ENCODE measurements at regions not wholly inside any gene's neighbourhood (a gene's known extent, or its start where the extent isn't known, plus 50 kb on each side); places are given as distances from the start of the nearest gene placed in this dataset.

DNA sequence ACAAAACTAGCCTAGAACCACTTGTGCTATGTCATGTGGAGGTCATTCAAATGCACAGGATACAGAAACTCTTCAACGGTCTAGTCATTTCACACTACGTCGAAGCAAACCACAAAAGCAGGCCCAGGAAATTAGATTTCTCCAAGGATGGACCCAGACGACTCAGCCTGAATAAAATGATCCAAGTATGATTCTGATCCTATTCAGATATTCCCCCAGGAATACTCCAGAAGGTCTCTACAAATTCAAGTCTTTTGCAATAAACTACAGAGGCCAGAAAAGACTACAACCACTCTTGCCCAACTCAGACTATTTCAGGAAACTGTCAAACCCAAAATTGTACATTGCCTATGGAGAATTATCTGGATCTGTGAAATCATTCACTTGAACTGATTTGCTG is 422.5 kb downstream of the METTL4 start:
- H4K91ac ChIP-seq (ENCODE audit: low read depth, low read length, poor library complexity): no peak overlapping the region
- no peak overlapping the region for H2AK5ac ChIP-seq (ENCODE audit: low read depth, low read length)

DNA sequence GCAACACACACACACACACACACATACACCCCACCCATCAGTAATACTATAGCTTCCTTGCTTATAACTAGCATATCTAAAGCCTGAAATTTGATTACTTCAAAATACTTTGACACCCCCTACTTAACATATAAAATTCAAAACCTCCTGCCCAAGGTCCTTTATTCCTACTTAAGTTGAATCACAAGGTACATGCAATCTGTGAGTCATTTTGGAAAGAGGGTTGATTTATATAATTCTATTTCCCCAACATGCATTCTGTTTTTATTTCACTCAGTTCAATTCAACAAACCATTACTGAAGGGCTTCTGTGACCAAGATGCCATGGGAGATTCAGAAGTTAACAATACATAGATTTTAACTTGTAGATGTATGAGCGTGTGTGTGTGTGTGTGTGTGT is 420.7 kb downstream of the METTL4 start:
- H4K8ac ChIP-seq (ENCODE audit: low read depth, low read length): no peak overlapping the region

More for the DNA sequence above, 422.5 kb downstream of the METTL4 start:
- no CpG with 5 or more reads among the region's 4 CpGs for WGBS, 2 donors (ENCODE audit: extremely low coverage in 2 of 2, insufficient read length in 2 of 2, insufficient replicate concordance in 1 of 2)
- Histone ChIP-seq H3K14ac (ENCODE audit: low read length) (no peak overlapping the region), H3K9me3 (replicated peaks in 1 of 2; ENCODE audit: control insufficient read depth in 2 of 2, insufficient read depth in 1 of 2, low read depth in 1 of 2, low read length in 2 of 2) (no peaks in the 10 kb centered on the region), H3K27me3 (ENCODE audit: control insufficient read depth in 3 of 3, insufficient read depth in 3 of 3, low read depth in 1 of 3, low read length in 3 of 3) (no peaks in the 10 kb centered on the region), H2BK15ac (ENCODE audit: low read length) (no peak overlapping the region), H3K36me3 (replicated peaks in 1 of 2; ENCODE audit: control insufficient read depth in 2 of 2, insufficient read depth in 2 of 2, low read length in 2 of 2) (no peaks in the 10 kb centered on the region), H3K23ac (ENCODE audit: low read depth, low read length, poor library complexity) (no peak overlapping the region), H3K27ac (replicated peaks; ENCODE audit: low read length) (no peak overlapping the region), H2BK12ac (ENCODE audit: low read length) (no peak overlapping the region), H3K18ac (ENCODE audit: low read length) (no peak overlapping the region), H3K4me1 (ENCODE audit: control insufficient read depth in 2 of 2, insufficient read depth in 1 of 2, low read depth in 1 of 2, low read length in 2 of 2) (no peaks in the 10 kb centered on the region), H3K4ac (ENCODE audit: low read length) (no peak overlapping the region), H2AFZ (ENCODE audit: low read length) (no peak overlapping the region), H2BK5ac (ENCODE audit: low read length) (no peak overlapping the region), H3K79me1 (ENCODE audit: low read depth, low read length) (no peaks in the 10 kb centered on the region), H3K9ac (ENCODE audit: low read depth, low read length, poor library complexity) (no peak overlapping the region), H3K4me2 (ENCODE audit: insufficient read depth, low read length, poor library complexity, severe bottlenecking) (no peak overlapping the region), H2BK120ac (ENCODE audit: low read depth, low read length) (no peak overlapping the region), H3K4me3 (ENCODE audit: low read length in 2 of 2) (no peak overlapping the region), H4K8ac (ENCODE audit: low read depth, low read length) (no peak overlapping the region)
- DNase-seq (ENCODE audit: low spot score): no peak

GRCh38 chr18:2154278-2154677 is 417.0 kb downstream of the METTL4 start:
- Histone ChIP-seq H3K9me3 (replicated peaks in 1 of 2; ENCODE audit: control insufficient read depth in 2 of 2, insufficient read depth in 1 of 2, low read depth in 1 of 2, low read length in 2 of 2) (no peaks in the 10 kb centered on the region), H2AFZ (ENCODE audit: low read length) (no peak overlapping the region), H4K91ac (ENCODE audit: low read depth, low read length, poor library complexity) (no peak overlapping the region), H2AK5ac (ENCODE audit: low read depth, low read length) (no peak overlapping the region), H2BK12ac (ENCODE audit: low read length) (no peak overlapping the region), H3K14ac (ENCODE audit: low read length) (no peak overlapping the region), H3K79me1 (ENCODE audit: low read depth, low read length) (no peaks in the 10 kb centered on the region), H3K36me3 (replicated peaks in 1 of 2; ENCODE audit: control insufficient read depth in 2 of 2, insufficient read depth in 2 of 2, low read length in 2 of 2) (no peaks in the 10 kb centered on the region), H3K27ac (replicated peaks; ENCODE audit: low read length) (no peak overlapping the region), H2BK120ac (ENCODE audit: low read depth, low read length) (no peak overlapping the region), H3K18ac (ENCODE audit: low read length) (no peak overlapping the region), H3K9ac (ENCODE audit: low read depth, low read length, poor library complexity) (no peak overlapping the region), H3K4me1 (ENCODE audit: control insufficient read depth in 2 of 2, insufficient read depth in 1 of 2, low read depth in 1 of 2, low read length in 2 of 2) (no peaks in the 10 kb centered on the region), H3K4ac (ENCODE audit: low read length) (no peak overlapping the region), H3K4me3 (ENCODE audit: low read length in 2 of 2) (no peak overlapping the region), H4K8ac (ENCODE audit: low read depth, low read length) (no peak overlapping the region), H3K23ac (ENCODE audit: low read depth, low read length, poor library complexity) (no peak overlapping the region), H2BK15ac (ENCODE audit: low read length) (no peak overlapping the region), H3K27me3 (ENCODE audit: control insufficient read depth in 3 of 3, insufficient read depth in 3 of 3, low read depth in 1 of 3, low read length in 3 of 3) (no peaks in the 10 kb centered on the region), H3K4me2 (ENCODE audit: insufficient read depth, low read length, poor library complexity, severe bottlenecking) (no peak overlapping the region), H2BK5ac (ENCODE audit: low read length) (no peak overlapping the region)
- DNase-seq (ENCODE audit: low spot score): no peak
- no CpG with 5 or more reads among the region's 1 CpG for WGBS, 2 donors (ENCODE audit: extremely low coverage in 2 of 2, insufficient read length in 2 of 2, insufficient replicate concordance in 1 of 2)

More for the DNA sequence above, 420.7 kb downstream of the METTL4 start:
- H3K27ac ChIP-seq (replicated peaks; ENCODE audit: low read length): no peak overlapping the region
- H3K18ac ChIP-seq (ENCODE audit: low read length): no peak overlapping the region
- no peak overlapping the region for H3K4me3 ChIP-seq (ENCODE audit: low read length in 2 of 2)
- H3K4me1 ChIP-seq (ENCODE audit: control insufficient read depth in 2 of 2, insufficient read depth in 1 of 2, low read depth in 1 of 2, low read length in 2 of 2): no peaks in the 10 kb centered on the region
- H2BK15ac ChIP-seq (ENCODE audit: low read length): no peak overlapping the region
- H3K4me2 ChIP-seq (ENCODE audit: insufficient read depth, low read length, poor library complexity, severe bottlenecking): no peak overlapping the region
- no peak overlapping the region for H3K9ac ChIP-seq (ENCODE audit: low read depth, low read length, poor library complexity)
- H3K9me3 ChIP-seq (replicated peaks in 1 of 2; ENCODE audit: control insufficient read depth in 2 of 2, insufficient read depth in 1 of 2, low read depth in 1 of 2, low read length in 2 of 2): no peaks in the 10 kb centered on the region
- no peaks in the 10 kb centered on the region for H3K27me3 ChIP-seq (ENCODE audit: control insufficient read depth in 3 of 3, insufficient read depth in 3 of 3, low read depth in 1 of 3, low read length in 3 of 3)
- no peak overlapping the region for H3K4ac ChIP-seq (ENCODE audit: low read length)
- H2BK120ac ChIP-seq (ENCODE audit: low read depth, low read length): no peak overlapping the region
- DNase-seq (ENCODE audit: low spot score): no peak
- H2AFZ ChIP-seq (ENCODE audit: low read length): no peak overlapping the region
- H3K36me3 ChIP-seq (replicated peaks in 1 of 2; ENCODE audit: control insufficient read depth in 2 of 2, insufficient read depth in 2 of 2, low read length in 2 of 2): no peaks in the 10 kb centered on the region
- H3K79me1 ChIP-seq (ENCODE audit: low read depth, low read length): no peaks in the 10 kb centered on the region
- no peak overlapping the region for H2AK5ac ChIP-seq (ENCODE audit: low read depth, low read length)
- H2BK5ac ChIP-seq (ENCODE audit: low read length): no peak overlapping the region
- no peak overlapping the region for H2BK12ac ChIP-seq (ENCODE audit: low read length)
- WGBS, 2 donors (ENCODE audit: extremely low coverage in 2 of 2, insufficient read length in 2 of 2, insufficient replicate concordance in 1 of 2): no CpG with 5 or more reads among the region's 1 CpG
- H3K23ac ChIP-seq (ENCODE audit: low read depth, low read length, poor library complexity): no peak overlapping the region
- no peak overlapping the region for H3K14ac ChIP-seq (ENCODE audit: low read length)
- no peak overlapping the region for H4K91ac ChIP-seq (ENCODE audit: low read depth, low read length, poor library complexity)

DNA sequence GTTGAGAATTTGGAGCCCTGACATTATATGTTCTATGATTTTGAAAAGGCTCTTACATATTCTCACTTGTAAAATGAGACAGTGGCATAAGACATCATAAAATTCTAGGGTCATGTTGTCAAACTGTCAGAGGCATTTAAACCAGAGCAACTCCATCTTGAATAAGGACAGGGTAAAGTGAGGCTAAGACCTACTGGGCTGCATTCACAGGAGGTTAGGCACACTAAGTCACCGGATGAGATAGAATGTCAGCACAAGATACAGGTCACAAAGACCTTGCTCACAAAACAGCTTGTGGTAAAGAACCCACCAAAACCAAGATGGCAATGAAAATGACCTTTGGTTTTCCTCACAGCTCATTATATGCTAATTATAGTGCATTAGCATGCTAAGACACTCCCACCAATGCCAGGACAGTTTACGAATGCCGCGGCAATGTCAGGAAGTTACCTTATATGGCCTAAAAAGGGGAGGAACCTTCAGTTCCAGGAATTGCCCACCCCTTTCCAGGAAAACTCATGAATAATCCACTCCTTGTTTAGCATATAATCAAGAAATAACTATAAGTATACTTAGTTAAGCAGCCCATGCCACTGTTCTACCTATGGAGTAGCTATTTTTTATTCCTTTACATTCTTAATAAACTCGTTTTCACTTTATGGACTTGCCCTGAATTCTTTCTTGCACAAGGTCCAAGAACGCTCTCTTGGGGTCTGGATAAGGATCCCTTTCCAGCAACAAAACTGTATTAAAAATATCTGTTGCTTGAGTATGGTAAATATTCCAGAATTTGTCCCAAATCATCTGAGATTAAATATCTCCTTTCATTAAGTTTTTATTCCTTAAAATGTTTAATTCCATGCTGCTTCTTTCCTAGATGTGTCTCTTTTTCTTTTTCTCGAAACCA is 406.4 kb downstream of the METTL4 start:
- Histone ChIP-seq H3K23ac (ENCODE audit: low read depth, low read length, poor library complexity) (no peak overlapping the region), H3K27ac (replicated peaks; ENCODE audit: low read length) (no peak overlapping the region), H2BK120ac (ENCODE audit: low read depth, low read length) (no peak overlapping the region), H3K18ac (ENCODE audit: low read length) (no peak overlapping the region), H3K4me1 (ENCODE audit: control insufficient read depth in 2 of 2, insufficient read depth in 1 of 2, low read depth in 1 of 2, low read length in 2 of 2) (no peaks in the 10 kb centered on the region), H3K79me1 (ENCODE audit: low read depth, low read length) (no peaks in the 10 kb centered on the region), H3K14ac (ENCODE audit: low read length) (no peak overlapping the region), H3K27me3 (ENCODE audit: control insufficient read depth in 3 of 3, insufficient read depth in 3 of 3, low read depth in 1 of 3, low read length in 3 of 3) (no peaks in the 10 kb centered on the region), H3K4ac (ENCODE audit: low read length) (no peak overlapping the region), H3K4me2 (ENCODE audit: insufficient read depth, low read length, poor library complexity, severe bottlenecking) (no peak overlapping the region), H3K4me3 (ENCODE audit: low read length in 2 of 2) (no peak overlapping the region), H2BK5ac (ENCODE audit: low read length) (no peak overlapping the region), H4K8ac (ENCODE audit: low read depth, low read length) (no peak overlapping the region), H3K9me3 (replicated peaks in 1 of 2; ENCODE audit: control insufficient read depth in 2 of 2, insufficient read depth in 1 of 2, low read depth in 1 of 2, low read length in 2 of 2) (no peaks in the 10 kb centered on the region), H2BK12ac (ENCODE audit: low read length) (no peak overlapping the region), H2AFZ (ENCODE audit: low read length) (no peak overlapping the region), H3K36me3 (replicated peaks in 1 of 2; ENCODE audit: control insufficient read depth in 2 of 2, insufficient read depth in 2 of 2, low read length in 2 of 2) (no peaks in the 10 kb centered on the region), H2BK15ac (ENCODE audit: low read length) (no peak overlapping the region), H4K91ac (ENCODE audit: low read depth, low read length, poor library complexity) (no peak overlapping the region), H3K9ac (ENCODE audit: low read depth, low read length, poor library complexity) (no peak overlapping the region), H2AK5ac (ENCODE audit: low read depth, low read length) (no peak overlapping the region)
- no CpG with 5 or more reads among the region's 7 CpGs for WGBS, 2 donors (ENCODE audit: extremely low coverage in 2 of 2, insufficient read length in 2 of 2, insufficient replicate concordance in 1 of 2)
- no peak for DNase-seq (ENCODE audit: low spot score)
